Limb (tissue), 2 donors: ENCODE measurements at regions not wholly inside any gene's neighbourhood (a gene's known extent, or its start where the extent isn't known, plus 50 kb on each side); places are given as distances from the start of the nearest gene placed in this dataset.
A peak's percentile ranks its signal among the peaks of the same experiment; 100 is the strongest.
"Not testable (repeated sequence)": the region's sequence is repeated elsewhere in the genome, so short reads cannot be mapped to it uniquely, and the experiment has no call there.

Source experiments
- DNase-seq, 2 donors: peaks; one replicate each; pipeline ENCODE4 v3.0.0-alpha.2; 2016; ENCODE audit errors: extremely low spot score in 2 of 2

DNA sequence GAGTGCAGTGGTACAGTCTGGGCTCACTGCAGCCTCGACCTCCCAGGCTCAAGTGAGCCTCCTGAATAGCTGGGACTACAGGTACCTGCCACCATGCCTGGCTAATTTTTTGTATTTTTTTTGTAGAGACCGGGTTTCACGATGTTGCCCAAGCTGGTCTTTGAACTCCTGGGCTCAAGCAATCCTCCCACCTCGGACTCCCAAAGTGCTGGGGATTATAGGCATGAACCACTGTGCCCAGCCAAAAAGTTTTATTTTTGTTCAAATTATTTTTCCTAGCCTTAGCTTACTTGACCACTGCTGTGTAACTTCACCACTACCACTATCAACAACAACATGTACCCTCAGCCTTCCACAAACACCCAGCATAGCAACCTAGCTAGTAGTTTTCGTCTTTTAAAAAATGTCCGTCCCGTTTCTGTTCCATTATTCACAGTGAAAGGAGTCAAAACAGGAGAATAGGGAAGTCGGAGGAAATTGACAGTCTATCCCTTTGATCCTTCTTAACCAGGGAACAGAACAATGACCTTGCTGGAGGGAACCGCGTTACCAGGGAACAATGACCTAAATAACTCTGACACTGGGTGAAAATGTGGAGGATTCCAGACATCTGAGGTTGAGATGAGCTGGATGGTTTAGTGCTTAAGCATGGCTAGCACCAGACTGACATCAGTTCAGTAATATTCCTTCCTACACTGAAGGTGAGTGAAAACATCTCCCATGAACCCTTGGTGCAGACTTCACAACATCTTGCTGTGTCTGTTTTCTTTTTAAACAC, 69.2 kb upstream of the ARL4C start:
- DNase-seq, result no peak

DNA sequence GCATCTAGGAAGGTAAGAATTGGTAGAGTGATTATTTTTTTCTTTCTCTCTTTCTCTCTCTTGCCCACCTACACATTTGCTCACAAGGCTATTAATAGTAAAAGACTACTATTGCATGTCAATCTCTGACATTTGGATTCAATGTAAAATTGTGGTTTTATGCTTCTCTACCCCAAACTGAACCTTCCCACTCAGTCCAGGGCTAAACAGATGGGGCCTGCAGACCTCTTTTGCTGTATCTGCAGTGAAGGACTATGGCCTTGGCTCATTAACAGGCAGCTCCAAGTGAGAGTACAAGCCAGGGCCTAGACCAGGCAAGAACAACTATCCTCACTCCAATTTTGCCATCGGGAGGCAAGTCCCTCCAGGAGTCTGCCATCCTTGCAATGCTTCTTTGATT, 68.3 kb upstream of the ARL4C start:
- no peak for DNase-seq

DNA sequence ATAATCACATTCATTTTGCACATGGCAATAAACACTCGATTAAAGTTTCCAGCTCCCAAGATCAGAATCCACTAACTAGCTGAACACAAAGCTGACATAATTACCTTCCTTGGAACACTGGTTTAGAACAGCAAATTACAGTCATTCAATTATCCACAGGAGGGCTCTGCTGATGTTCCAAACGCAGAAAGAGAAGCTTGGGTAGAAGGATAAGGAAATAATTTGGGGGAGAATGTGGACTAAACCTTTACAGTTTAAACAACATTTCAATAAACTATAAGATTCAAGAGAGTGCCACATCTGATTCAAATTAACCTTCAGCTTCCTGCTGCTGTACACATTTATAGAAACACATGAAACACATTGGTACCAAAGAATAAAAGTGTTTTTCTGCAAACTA, 67.8 kb upstream of the ARL4C start:
- DNase-seq, result peak in 1 of 2 donors; percentile 23

DNA sequence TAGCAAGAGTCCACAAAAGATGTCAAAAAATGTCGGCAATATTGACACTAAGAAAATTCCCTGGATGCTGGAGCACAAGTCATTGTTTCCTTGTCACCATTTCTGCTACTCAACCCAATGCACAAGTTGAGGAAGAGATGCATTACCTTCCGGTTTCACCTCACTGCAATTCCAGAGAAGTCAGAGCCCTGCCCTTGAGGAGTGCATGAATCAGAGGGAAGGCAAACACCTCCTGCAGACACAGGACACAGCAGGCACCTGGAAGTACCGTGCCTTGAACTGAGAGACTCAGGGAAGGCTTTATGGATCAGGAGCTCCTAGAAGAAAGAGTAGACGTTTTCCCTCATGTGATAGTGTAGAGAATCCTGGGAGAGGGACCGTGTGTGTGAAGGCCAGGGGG, 62.7 kb upstream of the ARL4C start:
- no peak for DNase-seq

DNA sequence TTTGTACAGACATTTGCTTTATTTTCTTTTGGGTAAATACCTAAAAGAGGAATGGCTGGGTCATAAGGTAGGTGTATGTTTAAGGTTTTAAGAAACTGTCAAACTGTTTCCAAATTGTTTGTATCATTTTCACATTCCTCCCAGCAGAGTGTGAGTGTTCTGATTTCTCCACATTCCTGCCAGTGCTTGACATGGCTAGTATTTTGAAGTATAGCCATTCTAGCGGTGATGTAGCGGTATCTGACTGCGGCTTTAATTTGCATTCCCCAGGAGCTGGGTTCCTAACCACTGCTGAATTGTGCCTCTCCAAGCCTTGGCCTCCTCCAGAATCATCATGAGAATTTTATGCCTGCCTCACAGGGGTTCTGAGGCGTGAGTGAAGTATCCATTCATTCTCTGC, 61.8 kb upstream of the ARL4C start:
- DNase-seq, result no peak

DNA sequence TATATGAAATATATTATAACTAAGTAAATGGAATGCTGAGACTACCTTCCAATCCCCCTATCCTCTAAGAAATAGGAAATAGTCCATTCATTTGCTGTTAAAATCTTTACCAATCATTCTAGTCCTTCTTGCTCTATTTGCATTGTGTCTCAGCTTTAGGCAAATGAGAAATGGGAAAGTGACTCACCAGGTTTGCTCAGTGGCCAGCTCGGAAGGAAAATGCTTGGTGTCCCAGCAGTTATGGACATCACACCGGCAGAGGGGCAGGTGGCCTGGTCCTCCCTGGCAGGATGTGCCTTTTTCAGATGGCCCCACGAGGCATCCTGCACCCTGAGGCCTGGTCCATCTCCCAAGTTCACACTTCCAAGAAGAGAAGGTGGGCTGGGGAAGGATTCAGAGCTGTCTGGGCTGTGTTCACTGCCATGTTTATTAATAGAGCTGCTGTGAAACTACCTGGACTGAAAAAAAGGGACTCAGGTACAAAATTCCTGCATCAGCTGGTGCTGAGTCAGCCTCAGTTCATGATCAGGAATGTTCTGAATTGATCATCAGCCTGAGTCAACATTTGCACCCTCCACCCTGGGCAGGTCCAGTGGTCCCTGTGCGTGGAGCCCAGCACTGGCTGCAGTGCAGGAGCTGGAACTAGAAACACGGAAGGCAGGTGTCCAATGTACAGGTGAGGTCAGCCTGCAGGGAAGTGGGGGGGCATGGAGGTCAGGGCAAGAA, 60.1 kb upstream of the ARL4C start:
- no peak for DNase-seq

- DNase-seq, result no peak
These were observed 58.9 kb upstream of the ARL4C start for GRCh38 chr2:234555616-234556249.

DNA sequence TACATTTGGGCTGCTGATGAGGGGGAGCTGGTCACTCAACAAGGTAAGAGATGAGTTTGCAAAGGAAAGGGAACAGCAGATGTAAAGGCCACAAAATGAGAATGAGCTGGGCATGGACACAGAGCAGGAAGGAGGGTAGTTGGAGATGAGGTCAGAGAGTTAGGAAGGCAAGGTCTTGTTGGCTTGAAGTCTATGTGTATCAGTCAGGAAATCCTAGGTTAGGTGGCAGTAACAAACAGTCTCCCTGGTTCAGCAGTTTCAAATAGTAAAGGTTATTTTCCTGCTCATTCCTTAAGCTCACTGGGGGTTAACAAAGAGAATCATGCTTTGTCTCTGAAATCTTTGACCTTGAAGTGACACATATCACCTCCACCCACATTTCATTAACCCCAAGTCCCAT, 58.3 kb upstream of the ARL4C start:
- DNase-seq, result no peak

DNA sequence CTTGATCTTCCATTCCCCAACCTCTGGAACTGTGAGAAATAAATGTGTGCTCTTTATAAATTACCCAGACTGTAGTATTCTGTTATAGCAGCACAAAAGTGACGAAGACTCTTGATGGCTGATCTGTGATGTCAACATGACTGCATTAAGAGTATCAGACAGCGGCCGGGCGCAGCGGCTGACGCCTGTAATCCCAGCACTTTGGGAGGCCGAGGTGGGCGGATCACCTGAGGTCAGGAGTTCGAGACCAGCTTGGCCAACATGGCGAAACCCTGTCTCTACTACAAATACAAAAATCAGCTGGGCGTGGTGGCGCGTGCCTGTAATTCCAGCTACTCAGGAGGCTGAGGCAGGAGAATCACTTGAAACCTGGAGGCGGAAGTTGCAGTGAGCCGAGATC, 56.3 kb upstream of the ARL4C start:
- DNase-seq, result not testable (repeated sequence)

DNA sequence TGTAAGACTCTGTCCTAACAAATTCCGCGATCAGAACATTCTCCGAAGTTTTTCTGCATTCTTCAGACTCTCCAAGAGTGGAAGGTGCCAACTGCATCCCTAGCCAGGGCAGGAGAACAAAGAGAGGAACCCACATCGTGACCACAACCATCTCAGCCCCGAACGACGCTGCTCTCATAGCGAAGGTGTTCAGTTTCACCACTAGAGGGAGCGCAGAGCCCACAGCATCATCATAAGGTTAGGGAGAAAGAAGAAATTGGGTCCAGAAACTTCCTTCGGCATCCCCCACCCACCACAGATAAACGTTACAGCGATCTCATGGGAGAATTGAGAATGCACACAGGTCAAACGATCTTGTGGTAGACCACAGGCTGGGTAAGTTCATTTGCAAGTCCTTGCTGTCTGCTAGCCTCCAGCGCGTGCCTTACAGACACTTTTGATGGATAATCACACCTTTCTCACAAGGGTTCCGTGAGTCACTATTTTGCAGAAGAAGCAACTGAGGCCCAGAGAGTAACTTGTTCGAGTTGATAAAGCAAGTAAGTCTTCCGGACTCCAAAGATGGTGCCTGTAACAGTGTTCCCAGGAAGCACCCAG, 53.7 kb upstream of the ARL4C start:
- peak; percentile 80 to 85 for DNase-seq

- no peak for DNase-seq
These were observed 53.2 kb upstream of the ARL4C start for GRCh38 chr2:234550056-234550455.

DNA sequence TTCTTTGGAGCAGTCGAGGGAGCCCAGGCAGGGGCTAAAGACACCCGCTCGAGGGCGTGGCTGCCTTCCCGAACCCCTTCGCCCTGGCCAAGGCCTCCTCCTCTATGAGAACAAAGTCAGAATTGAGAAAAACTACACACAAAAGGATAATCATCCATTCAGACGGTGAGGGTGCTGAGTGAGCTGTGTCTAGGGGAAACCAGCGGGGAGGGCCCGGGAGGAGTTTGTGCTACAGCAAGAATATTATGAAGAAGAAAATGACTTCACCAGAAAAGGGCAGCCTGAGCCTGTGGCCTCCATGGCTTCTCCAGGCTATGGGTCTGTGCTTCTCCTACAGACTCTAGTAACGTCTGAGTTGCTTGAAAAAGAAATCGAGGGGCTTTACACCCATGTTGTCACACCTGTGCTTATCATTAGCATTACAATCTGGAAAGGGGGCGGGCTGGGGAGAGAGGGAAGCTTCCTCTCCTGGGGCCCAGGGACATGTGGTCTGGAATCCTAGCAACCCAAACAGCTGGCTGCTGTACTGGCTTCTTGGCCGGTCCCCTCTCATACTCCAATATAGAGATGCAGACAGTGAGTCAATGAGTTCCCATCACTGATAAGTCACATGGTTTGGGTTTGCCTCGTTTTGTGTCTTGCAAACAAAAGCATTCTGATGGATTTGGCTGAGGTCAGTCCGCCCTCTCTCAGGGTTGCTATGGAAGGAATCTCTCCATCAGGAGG, 52.0 kb upstream of the ARL4C start:
- peak in 1 of 2 donors; percentile 61 for DNase-seq

GRCh38 chr2:234546770-234547169, 49.9 kb upstream of the ARL4C start:
- DNase-seq, result no peak
